ENCODE measurements at regions not wholly inside any gene's neighbourhood (a gene's known extent, or its start where the extent isn't known, plus 50 kb on each side); places are given as distances from the start of the nearest gene placed in this dataset.

DNA sequence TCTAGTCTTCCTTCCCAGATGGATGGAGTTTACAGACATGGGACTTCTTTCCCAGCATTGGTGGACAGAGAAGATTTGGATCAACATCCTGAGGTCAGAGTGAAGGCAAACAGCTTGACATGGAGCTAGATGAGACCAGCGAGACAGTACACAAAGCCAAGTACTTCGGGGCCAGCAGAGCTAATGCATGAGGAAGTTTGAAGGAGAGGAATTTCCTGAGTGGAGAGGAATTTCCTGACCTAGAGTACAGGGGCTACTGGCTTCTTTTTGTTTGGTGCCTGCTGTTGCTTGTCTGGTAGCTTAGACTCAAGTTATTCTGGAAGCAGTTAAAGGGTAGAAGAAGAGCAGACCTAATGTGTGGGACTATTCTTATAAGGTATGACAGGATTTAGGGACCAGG is 69.1 kb upstream of the EOLA2 start:
- no peak for TF ChIP-seq EZH2 (IDR thresholded peaks at IDR 0.05; ENCODE audit: insufficient read depth, poor library complexity, severe bottlenecking)
- no peak for TF ChIP-seq EZH2phosphoT487 (IDR thresholded peaks at IDR 0.05; ENCODE audit: insufficient read depth, low read depth)
